Neural crest cell (in vitro differentiated cells): ENCODE measurements at regions not wholly inside any gene's neighbourhood (a gene's known extent, or its start where the extent isn't known, plus 50 kb on each side); places are given as distances from the start of the nearest gene placed in this dataset.
A peak's percentile ranks its signal among the peaks of the same experiment; 100 is the strongest.

Experiments used
- DNase-seq: peaks from one replicate; pipeline ENCODE4 v3.0.0; 2021; ENCODE audit warnings: low read depth, mixed read lengths, low spot score
- H3K27ac Mint-ChIP-seq: one replicate; pipeline ENCODE4 v1.8.0; 2021; ENCODE audit warnings: mild to moderate bottlenecking, mixed read lengths; ENCODE audit not compliant: unreplicated experiment
- H3K27me3 Mint-ChIP-seq: 2 replicates; pipeline ENCODE4 v1.8.0; 2021; ENCODE audit warnings: low read depth, mild to moderate bottlenecking, mixed read lengths
- H3K36me3 Mint-ChIP-seq: 2 replicates; pipeline ENCODE4 v1.8.0; 2021; ENCODE audit warnings: low read depth, mild to moderate bottlenecking, mixed read lengths
- H3K4me1 Mint-ChIP-seq: 2 replicates; pipeline ENCODE4 v1.8.0; 2021; ENCODE audit warnings: mixed read lengths
- H3K4me3 Mint-ChIP-seq: one replicate; pipeline ENCODE4 v1.8.0; 2021; ENCODE audit warnings: mild to moderate bottlenecking, mixed read lengths
- H3K9me3 Mint-ChIP-seq: 2 replicates; pipeline ENCODE4 v1.8.0; 2021; ENCODE audit warnings: mixed read lengths
- CTCF ChIP-seq: fragments of 200-600 bp; sonication (generic); conservative IDR thresholded peaks from 2 replicates; pipeline ENCODE4 v1.5.0; 2021; ENCODE audit warnings: antibody characterized with exemption, mild to moderate bottlenecking

- Mint-ChIP-seq H3K4me1 (no peaks in the 10 kb centered on the region), H3K27me3 (no peaks in the 10 kb centered on the region), H3K4me3 (no peak overlapping the region), H3K9me3 (peaks cover 16% of the 10 kb centered on the region), H3K36me3 (peaks cover 9% of the 10 kb centered on the region), H3K27ac (no peak overlapping the region)
- DNase-seq, result no peak
- TF ChIP-seq CTCF, result no peak
Observed at GRCh38 chr21:34003428-34003827, 70.0 kb upstream of the MRPS6 start.

GRCh38 chr21:34000375-34000774 is 73.0 kb upstream of the MRPS6 start:
- Mint-ChIP-seq H3K4me3 (no peak overlapping the region), H3K27ac (no peak overlapping the region), H3K4me1 (no peaks in the 10 kb centered on the region), H3K36me3 (peaks cover 6% of the 10 kb centered on the region), H3K9me3 (peaks cover 10% of the 10 kb centered on the region), H3K27me3 (no peaks in the 10 kb centered on the region)
- no peak for TF ChIP-seq CTCF
- no peak for DNase-seq

GRCh38 chr21:33998809-33999208 is 74.6 kb upstream of the MRPS6 start:
- Mint-ChIP-seq H3K36me3 (peaks cover 6% of the 10 kb centered on the region), H3K27ac (peak overlapping the region; percentile 19), H3K4me1 (peaks cover 4% of the 10 kb centered on the region), H3K27me3 (no peaks in the 10 kb centered on the region), H3K4me3 (no peak overlapping the region), H3K9me3 (peaks cover 10% of the 10 kb centered on the region)
- DNase-seq, result no peak
- no peak for TF ChIP-seq CTCF

- no peak for TF ChIP-seq CTCF
- Mint-ChIP-seq H3K4me1 (peaks cover 7% of the 10 kb centered on the region), H3K27ac (no peak overlapping the region), H3K9me3 (peaks cover 10% of the 10 kb centered on the region), H3K36me3 (peaks cover 6% of the 10 kb centered on the region), H3K27me3 (no peaks in the 10 kb centered on the region), H3K4me3 (no peak overlapping the region)
- DNase-seq, result no peak
Observed at GRCh38 chr21:33998402-33998801, 75.0 kb upstream of the MRPS6 start.

GRCh38 chr21:33997436-33997835 is 75.9 kb upstream of the MRPS6 start:
- Mint-ChIP-seq H3K27me3 (no peaks in the 10 kb centered on the region), H3K9me3 (peaks cover 10% of the 10 kb centered on the region), H3K4me3 (no peak overlapping the region), H3K4me1 (peaks cover 7% of the 10 kb centered on the region), H3K27ac (no peak overlapping the region), H3K36me3 (peaks cover 6% of the 10 kb centered on the region)
- DNase-seq, result no peak
- no peak for TF ChIP-seq CTCF

GRCh38 chr21:33994373-33994772 is 78.8 kb upstream of the ATP5PO start:
- Mint-ChIP-seq H3K4me3 (no peak overlapping the region), H3K27me3 (no peaks in the 10 kb centered on the region), H3K9me3 (peaks cover 3% of the 10 kb centered on the region), H3K27ac (no peak overlapping the region), H3K4me1 (peaks cover 7% of the 10 kb centered on the region), H3K36me3 (no peaks in the 10 kb centered on the region)
- no peak for TF ChIP-seq CTCF
- DNase-seq, result no peak
